HFFc6 (cell line): ENCODE measurements at regions not wholly inside any gene's neighbourhood (a gene's known extent, or its start where the extent isn't known, plus 50 kb on each side); places are given as distances from the start of the nearest gene placed in this dataset.

Experiments used
- DNase-seq: peaks from one replicate; pipeline ENCODE4 v3.0.0-alpha.2; 2018
- H3K27ac Mint-ChIP-seq: 2 replicates; pipeline ENCODE4 v1.8.0; 2020; ENCODE audit warnings: mild to moderate bottlenecking, mixed read lengths
- H3K27me3 Mint-ChIP-seq: 2 replicates; pipeline ENCODE4 v1.8.0; 2021; ENCODE audit warnings: mild to moderate bottlenecking, moderate library complexity, mixed read lengths; ENCODE audit not compliant: insufficient read depth
- H3K36me3 Mint-ChIP-seq: 2 replicates; pipeline ENCODE4 v1.8.0; 2021; ENCODE audit warnings: low read depth, mixed read lengths
- H3K4me1 Mint-ChIP-seq: 2 replicates; pipeline ENCODE4 v1.8.0; 2020; ENCODE audit warnings: low read depth, mixed read lengths
- H3K4me3 Mint-ChIP-seq: 2 replicates; pipeline ENCODE4 v1.8.0; 2020; ENCODE audit warnings: mild to moderate bottlenecking, moderate library complexity, mixed read lengths
- H3K9me3 Mint-ChIP-seq: 2 replicates; pipeline ENCODE4 v1.8.0; 2020; ENCODE audit warnings: mild to moderate bottlenecking, mixed read lengths
- TF ChIP-seq, protein P1 (sequence below): fragments of 200-600 bp; sonication (generic); IDR thresholded peaks from 2 replicates; pipeline ENCODE4 v1.5.0; 2021; ENCODE audit warnings: antibody characterized with exemption, mild to moderate bottlenecking

DNA sequence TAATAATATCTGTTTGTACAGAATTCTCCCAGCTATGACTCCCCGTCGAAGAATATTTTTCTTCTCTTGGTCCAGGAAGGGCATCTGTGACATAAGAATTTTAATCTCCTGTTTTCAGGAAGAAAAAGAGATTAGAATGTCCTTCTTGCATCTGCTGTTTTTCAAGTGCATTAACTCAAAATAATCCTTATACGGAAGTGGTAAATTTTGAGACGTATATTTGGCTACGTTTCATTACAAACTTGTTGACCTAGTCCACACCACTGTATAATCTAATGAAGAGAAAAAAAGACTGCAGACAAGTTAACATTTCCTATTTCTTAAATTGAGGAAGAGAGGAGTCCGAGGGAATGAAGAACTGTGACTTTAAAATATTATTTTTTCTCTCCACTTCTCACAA, 959.9 kb downstream of the DIAPH3 start:
- Mint-ChIP-seq H3K4me3 (no peak overlapping the region), H3K27ac (no peak overlapping the region), H3K4me1 (no peaks in the 10 kb centered on the region), H3K9me3 (no peaks in the 10 kb centered on the region), H3K36me3 (no peaks in the 10 kb centered on the region), H3K27me3 (no peaks in the 10 kb centered on the region)
- no peak for DNase-seq
- TF ChIP-seq, protein P1, sequence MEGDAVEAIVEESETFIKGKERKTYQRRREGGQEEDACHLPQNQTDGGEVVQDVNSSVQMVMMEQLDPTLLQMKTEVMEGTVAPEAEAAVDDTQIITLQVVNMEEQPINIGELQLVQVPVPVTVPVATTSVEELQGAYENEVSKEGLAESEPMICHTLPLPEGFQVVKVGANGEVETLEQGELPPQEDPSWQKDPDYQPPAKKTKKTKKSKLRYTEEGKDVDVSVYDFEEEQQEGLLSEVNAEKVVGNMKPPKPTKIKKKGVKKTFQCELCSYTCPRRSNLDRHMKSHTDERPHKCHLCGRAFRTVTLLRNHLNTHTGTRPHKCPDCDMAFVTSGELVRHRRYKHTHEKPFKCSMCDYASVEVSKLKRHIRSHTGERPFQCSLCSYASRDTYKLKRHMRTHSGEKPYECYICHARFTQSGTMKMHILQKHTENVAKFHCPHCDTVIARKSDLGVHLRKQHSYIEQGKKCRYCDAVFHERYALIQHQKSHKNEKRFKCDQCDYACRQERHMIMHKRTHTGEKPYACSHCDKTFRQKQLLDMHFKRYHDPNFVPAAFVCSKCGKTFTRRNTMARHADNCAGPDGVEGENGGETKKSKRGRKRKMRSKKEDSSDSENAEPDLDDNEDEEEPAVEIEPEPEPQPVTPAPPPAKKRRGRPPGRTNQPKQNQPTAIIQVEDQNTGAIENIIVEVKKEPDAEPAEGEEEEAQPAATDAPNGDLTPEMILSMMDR = no peak

- no peaks in the 10 kb centered on the region for H3K4me1 Mint-ChIP-seq
Observed at GRCh38 chr13:59205501-59205900, 958.2 kb downstream of the DIAPH3 start.

GRCh38 chr13:59208405-59209195, 955.1 kb downstream of the DIAPH3 start:
- H3K36me3 Mint-ChIP-seq = no peaks in the 10 kb centered on the region
- no peak for DNase-seq
- H3K4me3 Mint-ChIP-seq = no peak overlapping the region
- H3K27me3 Mint-ChIP-seq = peaks cover 3% of the 10 kb centered on the region; the same call in 1 of the 2 replicates
- no peaks in the 10 kb centered on the region for H3K4me1 Mint-ChIP-seq
- TF ChIP-seq, protein P1 = no peak
- no peaks in the 10 kb centered on the region for H3K9me3 Mint-ChIP-seq
- H3K27ac Mint-ChIP-seq = no peak overlapping the region

More at GRCh38 chr13:59205501-59205900, 958.2 kb downstream of the DIAPH3 start:
- H3K27me3 Mint-ChIP-seq = no peaks in the 10 kb centered on the region
- no peak for DNase-seq
- TF ChIP-seq, protein P1 = no peak
- H3K36me3 Mint-ChIP-seq = no peaks in the 10 kb centered on the region
- no peak overlapping the region for H3K4me3 Mint-ChIP-seq
- no peaks in the 10 kb centered on the region for H3K9me3 Mint-ChIP-seq
- no peak overlapping the region for H3K27ac Mint-ChIP-seq

DNA sequence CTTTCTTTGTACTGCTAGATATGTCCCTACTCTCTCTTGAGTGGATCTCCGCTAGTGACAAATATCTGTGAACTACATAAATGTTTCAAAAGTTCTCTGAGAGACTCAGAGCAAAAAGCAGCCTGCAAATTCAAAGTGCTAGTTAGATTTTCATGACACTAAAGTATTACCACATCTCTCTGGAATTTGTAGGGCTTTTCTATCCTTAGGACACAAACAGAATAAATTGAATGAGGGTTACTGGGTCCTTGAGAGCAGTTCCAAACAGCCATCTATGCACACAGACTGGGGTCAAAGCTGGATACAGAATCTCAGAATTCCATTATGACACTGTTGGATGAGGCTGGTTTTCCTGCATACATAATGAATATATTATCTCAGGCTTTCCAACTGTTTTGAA, 953.2 kb downstream of the DIAPH3 start:
- Mint-ChIP-seq H3K4me1 (no peaks in the 10 kb centered on the region), H3K27me3 (peaks cover 3% of the 10 kb centered on the region; the same call in 1 of the 2 replicates), H3K27ac (no peak overlapping the region), H3K36me3 (no peaks in the 10 kb centered on the region), H3K4me3 (no peak overlapping the region), H3K9me3 (no peaks in the 10 kb centered on the region)
- no peak for DNase-seq
- TF ChIP-seq, protein P1 = no peak

GRCh38 chr13:59211606-59212005, 952.1 kb downstream of the DIAPH3 start:
- H3K27me3 Mint-ChIP-seq = peaks cover 3% of the 10 kb centered on the region; the same call in 1 of the 2 replicates
- no peak overlapping the region for H3K27ac Mint-ChIP-seq
- no peaks in the 10 kb centered on the region for H3K4me1 Mint-ChIP-seq
- DNase-seq = no peak
- H3K36me3 Mint-ChIP-seq = no peaks in the 10 kb centered on the region
- no peak overlapping the region for H3K4me3 Mint-ChIP-seq
- H3K9me3 Mint-ChIP-seq = no peaks in the 10 kb centered on the region
- TF ChIP-seq, protein P1 = no peak
